ENCODE measurements at regions not wholly inside any gene's neighbourhood (a gene's known extent, or its start where the extent isn't known, plus 50 kb on each side); places are given as distances from the start of the nearest gene placed in this dataset.

DNA sequence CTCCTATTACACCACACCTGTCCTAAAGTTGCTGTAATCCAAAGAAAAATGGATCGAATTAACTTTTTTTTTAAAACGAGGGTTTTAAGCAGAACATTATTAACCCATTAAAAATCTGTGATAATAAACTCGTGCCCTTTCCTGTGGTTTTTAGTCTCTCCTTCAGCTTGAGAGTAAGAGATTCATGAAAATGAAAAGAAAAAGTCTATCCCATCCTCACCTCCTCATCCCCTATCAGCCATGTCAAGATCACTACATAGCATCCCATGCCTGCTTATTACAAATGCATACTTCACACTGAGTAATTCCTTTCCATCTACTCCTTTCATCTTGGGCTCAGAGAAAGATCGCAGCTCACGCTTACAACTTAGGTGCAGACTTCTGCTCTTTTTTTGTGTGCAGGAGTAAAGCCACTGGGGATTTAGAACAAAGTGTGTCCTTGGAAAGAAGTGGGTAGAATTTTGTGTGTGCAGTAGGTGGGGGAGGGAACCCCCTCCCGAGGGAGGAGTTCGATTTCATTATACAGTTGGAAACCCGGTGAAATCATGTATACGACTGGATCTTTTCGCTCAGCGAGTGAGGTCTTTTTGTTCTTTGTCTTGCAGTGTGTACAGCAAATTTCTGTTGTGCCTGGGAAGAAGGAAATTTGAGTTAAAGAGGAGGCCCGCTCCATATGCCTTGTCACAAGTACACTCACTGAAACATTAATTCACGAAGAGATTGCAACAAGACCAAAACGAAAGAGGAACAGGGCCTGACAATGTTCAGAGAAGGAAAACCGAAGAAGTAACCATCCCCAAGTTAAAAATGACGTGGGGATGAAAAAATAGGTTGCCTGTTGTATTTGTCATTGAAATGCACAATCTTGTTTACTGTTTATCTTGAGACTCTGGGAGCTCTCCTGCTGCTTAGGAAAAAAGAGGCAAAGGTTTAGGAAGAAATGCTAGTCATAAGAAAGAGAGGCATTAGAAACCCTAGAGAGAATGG is 146.5 kb upstream of the ZNF217 start (continued):
- no peak for TF ChIP-seq FOS (IDR thresholded peaks at IDR 0.05; ENCODE audit: low read depth, low read length)
- TF ChIP-seq MAFK (IDR thresholded peaks at IDR 0.05; ENCODE audit: low read depth, low read length), result no peak

All from IMR-90 (cell line).